Skin of body (tissue), 1 donor: ENCODE measurements at regions not wholly inside any gene's neighbourhood (a gene's known extent, or its start where the extent isn't known, plus 50 kb on each side); places are given as distances from the start of the nearest gene placed in this dataset.
"Not testable (repeated sequence)": the region's sequence is repeated elsewhere in the genome, so short reads cannot be mapped to it uniquely, and the experiment has no call there.

Experiments
- DNase-seq: peaks from one replicate; lab custom pipeline; 2025; lab: John Stamatoyannopoulos, UW

DNA sequence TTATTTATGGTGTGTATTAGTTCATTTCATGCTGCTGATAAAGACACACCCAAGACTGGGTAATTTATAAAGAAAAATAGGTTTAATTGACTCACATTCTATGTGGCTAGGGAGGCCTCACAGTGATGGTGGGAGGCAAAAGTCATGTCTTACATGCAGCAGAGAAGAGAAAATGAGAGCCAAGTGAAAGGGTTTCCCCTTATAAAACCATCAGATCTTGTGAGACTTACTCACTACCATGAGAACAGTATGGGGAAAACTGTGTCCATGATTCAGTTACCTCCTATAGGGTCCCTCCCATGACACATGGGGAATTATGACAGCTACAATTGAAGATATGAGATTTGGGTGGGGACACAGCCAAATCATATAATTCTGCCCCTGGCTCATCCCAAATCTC lies 150.0 kb upstream of the AHI1 start:
- DNase-seq = no peak

DNA sequence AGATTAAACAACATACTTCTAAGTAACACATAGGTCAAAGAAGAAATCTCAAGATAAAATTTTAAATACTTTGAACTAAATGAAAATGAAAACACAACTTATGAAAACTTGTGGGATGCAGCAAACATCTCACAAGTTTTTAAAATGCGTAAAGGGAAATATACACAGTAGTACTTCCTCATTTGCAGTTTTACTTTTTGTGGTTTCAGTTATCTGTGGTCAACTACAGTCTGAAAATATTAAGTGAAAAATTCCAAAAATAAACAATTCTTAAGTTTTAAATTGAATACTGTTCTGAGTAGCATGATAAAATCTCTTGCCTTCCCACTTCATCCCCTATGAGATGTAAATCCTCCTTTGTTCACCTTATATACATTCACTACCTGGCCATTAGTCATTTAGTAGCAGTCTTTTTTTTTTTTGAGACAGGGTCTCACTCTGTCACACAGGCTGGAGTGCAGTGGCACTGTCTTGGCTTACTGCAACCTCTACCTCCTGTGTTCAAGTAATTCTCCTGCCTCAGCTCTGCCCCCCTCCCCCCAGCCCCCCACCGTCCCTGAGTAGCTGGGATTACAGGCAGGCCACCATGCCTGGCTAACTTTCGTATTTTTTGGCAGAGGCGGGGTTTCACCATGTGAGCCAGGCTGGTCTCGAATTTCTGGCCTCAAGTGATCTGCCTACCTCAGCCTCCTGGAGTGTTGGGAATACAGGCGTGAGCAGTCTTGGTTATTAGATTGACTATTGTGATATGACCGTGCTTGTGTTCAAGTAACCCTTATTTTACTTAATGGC lies 154.6 kb upstream of the AHI1 start:
- no peak for DNase-seq

DNA sequence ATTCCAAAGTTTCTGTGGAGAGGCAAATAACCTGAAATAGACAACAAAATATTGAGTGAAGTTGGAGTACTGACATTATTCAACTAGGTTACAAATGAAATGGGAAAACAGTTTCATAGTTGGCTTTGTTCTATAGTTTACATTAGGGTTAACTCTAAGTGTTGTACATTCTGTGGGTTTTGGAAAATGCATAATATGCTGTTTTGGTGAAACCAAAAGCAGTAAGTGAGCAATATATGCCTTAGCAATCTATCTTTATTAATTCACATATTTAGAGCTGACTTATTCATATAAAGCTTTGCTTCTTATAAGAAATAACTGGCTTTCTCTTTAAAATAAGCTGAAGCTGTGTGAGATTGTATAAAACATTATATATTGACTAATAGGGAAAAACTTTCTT lies 157.5 kb upstream of the AHI1 start:
- DNase-seq = no peak

DNA sequence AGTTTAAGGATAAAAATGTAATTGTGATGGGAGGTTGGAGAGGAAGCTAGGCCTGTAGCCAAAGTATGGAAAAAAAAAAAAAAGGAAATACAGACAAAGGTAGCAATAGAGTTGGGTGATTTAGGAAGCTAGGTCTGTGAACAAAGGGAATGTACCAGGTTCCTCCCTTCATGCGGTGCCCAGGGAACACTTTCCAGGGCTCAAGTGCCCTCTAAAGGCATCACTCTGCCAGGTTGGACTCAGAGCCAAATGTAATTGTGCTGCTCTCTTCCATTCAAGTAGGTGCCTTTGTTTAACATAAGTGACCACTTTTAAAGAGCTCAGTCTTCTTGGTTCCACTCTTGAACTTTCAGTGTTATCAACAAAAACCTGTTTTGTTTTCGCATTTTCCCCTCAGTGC lies 159.7 kb upstream of the AHI1 start:
- DNase-seq = no peak

DNA sequence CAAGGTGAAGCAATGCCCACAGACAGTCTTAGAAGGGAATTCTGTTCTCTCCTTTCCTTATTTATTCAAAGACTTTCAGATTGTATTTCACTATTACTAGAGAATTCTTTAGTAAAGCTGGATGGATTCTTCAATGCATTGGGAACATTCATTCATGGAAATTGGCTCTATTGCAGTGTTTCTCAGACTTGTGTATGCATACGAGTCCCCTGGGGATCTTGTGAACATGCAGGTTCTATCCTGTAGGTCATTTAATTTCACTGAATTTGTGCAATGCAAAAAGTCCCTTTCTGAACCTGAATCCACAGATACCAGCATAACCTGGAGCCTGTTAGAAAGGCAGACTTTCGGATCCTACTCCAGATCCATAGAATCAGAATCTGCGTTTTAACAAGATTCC lies 160.9 kb upstream of the AHI1 start:
- no peak for DNase-seq

DNA sequence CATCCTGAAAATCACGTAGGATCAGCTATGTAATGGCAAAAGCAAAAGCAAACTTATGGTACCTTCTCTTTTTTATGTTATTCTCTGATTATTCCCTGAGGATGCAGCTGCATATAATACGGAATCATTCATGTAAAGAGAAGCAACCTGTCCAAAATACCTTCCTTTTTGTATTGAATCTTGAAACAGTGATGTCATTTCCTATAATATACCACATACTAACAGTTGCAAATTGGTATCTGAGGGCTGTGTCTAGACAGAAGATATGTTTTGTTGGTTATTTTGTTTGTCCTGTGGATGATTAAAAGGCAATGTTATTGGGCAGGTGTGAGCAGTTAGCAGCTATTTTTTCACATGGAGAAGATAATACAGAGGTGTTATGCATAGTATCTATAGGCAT lies 161.4 kb upstream of the AHI1 start:
- no peak for DNase-seq

DNA sequence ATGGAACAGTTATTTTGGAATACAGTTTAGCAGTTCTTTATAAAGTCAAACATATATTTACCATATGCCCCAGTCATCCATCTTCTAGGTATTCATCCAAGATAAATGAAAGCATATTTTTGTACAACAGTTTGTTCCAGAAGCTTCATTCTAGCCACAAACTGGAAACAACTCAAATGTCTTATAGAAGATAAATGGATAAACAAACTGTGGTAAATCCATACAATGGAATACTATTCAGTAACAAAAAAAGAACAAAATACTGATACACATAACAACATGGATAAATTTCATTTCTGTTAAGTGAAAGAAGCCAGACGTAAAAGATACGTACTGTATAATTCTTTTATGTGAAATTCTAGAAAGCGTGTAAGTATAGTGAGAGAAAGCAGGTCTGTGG lies 167.0 kb upstream of the AHI1 start:
- DNase-seq = no peak

DNA sequence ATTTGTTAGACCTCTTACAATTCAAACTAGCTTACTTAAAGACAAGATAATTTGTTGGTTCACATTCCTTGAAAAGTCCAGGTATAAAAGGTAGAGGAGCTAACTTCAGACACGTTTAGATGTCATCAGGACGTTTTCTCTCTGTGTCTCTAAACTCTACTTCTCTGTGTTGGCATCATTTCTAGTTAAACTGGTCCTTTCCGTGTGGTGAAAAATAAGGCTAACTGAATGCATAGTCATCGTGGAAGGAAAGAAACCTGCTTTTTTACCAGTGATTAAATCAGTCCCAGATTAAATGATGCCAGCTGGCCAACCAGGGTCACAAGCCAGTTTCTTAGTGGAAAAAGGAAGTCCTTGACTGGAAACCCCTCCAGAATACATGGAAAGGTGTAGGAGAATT lies 168.4 kb upstream of the AHI1 start:
- no peak for DNase-seq

DNA sequence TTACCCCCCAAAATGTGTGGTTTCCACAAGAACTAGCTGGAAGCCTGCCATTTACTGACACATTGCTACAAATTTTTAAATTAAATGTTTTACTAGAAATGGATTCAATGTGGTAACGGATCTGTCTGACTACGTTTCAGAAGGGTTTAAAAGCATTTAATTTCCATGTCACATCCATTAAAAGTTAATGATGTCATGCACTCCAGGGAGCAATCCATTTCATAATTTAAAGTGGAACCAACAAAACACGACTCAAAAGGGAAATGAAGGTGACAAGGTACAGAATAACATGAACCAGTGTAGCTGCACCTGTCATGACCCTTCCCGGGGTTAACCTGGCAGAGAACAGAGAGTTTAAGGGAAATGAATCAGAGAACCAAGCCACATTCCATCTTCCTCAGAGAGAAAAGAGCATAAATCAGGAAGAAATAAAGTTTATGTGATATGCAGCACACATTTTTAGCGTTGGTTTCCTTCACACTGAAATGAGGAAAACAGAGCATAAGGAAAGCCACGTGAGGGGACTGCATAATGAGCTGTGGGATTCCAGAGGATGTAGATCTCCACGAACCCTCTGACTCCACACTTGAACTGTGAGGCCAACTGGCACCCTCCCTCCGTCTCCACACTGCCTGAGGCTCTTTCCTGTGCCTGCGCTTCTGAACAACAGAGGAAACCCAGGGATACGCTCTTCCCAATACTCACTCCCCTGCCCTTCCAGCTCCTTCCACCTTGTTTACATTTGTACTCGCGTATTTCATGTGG lies 170.3 kb upstream of the AHI1 start:
- DNase-seq = peak; percentile 75

DNA sequence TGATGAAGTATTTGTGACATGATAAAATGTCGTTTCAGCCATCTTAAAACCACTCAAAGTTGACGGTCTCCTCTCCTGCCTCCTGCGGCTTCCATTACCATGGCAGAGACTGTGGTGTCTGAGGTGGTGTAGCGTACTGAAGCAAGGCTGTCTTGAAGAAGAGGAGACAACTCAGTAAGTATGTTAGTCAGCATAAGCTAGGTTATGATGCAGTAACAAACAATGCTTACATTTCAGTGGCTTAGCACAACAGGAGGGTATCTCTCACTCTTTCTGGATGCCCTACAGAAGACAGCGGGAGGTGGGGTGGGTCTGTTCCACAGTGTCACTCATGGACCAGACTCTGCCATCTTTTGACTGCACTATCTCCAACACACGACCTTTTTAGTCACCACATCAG lies 174.7 kb upstream of the AHI1 start:
- DNase-seq = no peak

DNA sequence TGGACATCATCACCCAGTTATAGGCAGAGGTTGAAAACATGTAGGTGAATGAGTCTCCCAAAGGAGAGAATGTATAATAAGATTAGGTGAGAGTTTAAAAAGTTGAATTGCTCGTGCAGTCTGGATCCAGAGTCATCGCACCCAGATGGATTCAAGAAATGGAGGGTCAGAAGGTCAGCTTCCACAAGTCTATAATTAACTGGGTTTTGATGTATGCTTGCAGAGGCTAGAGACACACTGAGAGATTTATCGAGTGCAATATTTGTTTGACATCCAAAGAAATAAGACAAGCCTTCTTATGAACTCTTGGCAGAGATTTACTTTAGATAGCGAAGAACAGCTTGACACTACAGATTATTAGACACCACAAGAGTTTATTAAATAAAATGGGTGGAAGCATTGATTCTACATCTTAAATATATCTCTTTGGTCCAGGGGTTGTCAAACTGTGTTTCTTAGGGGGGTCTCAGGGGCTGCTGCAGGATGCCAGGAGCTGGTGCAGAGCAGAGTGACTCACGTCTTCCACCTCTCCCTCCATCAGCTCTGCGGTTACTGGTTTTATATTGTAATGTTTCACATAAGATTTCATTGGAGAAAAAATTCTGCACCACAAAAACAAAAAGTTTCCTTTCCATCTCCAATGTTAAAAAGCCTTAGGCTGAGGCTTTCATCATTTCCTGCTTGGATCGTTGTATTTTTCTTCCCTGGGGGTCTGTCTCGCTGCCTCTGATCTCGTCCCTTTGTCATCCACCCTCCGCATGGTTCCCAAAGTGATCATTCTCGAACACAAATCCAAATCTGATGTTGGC lies 176.2 kb upstream of the AHI1 start:
- peak; percentile 18 for DNase-seq

DNA sequence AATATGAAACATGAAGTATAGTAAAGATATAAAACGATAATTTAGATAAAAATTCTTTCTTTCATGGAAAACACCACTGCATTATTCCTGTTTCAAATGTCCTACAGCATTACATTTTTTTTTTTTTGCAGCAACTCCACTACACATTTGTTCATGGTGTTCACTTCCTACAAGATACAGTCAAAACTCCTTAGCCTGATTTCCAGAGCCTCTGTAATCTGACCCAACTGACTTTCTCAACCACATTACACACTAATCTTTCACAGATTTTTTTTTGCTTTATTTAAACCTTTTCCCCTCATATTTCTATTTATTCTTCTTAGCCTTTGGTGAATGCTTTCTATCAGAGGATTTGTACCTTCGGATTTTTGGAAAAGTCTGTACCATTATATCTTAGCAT lies 176.5 kb upstream of the PDE7B start:
- DNase-seq = no peak

DNA sequence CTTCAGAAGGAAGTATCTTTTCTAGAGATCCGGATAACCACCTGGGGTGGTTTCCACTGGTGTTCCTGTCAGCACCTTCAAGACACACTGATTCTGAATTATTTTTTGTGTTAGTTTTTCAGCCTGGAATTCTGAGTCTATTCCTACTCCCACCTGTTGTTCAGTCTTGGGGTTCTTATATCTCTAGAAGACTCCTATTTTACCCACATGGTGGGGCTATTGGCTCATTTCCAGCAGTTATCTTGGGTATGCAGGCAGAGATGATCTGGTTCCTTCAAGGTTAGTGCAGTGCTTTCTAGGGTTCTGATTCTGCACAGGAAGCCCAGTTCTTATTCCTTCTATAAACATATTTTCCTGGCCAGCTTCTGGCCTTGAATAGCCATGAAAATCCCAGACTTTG lies 175.6 kb upstream of the PDE7B start:
- peak; percentile 9 for DNase-seq

DNA sequence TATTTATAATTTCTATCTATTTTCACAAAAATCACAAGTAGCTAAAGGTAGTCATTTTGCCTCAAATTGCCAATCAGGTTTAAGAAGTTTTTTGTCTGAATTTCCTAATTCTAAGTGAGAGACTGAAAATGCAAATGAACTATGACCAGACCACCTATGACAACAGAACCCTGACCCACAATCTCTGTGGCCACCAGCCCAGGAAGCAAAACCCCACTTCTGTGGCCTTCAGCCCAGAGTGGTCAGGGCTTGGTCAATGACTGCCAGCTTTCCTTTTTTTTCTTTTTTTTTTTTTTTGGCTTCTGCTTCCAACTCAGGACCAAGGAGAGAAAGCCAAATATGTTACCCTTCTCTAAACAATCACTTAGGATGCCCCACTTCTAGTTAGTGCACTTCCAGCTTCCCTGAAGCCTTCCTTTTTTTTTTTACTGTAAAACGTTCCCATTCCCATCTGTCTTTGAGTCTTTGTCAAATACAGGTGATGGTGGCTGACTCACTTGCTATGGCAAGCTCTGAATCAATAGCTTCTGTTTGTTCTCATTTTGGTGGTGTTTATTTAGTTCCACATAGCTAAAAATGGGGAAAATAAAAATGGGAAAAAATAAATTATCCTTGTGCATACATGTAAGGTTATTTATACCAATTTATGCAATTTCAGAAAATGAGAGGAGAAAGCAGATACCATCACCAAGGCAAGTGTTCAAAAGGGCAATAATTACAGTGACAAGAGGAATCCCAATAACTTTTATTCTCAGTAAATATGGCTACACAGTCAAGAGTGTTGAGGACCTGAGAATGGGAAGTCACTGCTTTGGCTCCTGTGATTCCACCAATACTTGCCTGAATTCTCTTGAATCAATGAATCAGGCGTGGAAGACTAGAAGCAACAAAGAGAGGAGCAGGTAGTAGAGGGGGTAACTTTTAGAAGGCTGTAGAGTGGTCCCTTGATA lies 170.3 kb upstream of the PDE7B start:
- no peak for DNase-seq

DNA sequence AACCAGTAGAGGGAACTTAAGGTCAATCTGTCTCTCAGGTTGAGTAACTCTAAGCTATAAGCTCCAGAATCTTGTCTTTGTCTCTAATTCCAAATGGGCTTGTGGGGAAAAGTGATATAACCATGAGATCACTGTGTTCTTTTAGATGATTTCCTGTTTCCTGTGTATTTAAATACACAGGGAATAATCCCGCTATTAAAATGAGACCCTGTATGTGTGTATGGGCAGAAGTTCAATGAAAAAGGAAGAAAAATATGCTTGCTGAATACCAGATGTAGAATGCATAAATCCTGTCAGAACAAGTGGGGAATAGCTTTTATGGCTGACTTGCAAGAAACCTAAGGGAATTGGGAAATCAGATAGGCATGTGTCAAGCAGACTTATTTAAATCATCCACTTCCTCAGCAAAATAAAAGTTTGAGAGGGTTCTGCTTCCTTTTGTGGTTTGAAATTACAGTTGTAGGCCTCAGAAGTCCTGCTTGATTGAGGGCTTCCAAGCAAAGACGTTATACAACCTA lies 164.7 kb upstream of the PDE7B start:
- DNase-seq = peak; percentile 99

DNA sequence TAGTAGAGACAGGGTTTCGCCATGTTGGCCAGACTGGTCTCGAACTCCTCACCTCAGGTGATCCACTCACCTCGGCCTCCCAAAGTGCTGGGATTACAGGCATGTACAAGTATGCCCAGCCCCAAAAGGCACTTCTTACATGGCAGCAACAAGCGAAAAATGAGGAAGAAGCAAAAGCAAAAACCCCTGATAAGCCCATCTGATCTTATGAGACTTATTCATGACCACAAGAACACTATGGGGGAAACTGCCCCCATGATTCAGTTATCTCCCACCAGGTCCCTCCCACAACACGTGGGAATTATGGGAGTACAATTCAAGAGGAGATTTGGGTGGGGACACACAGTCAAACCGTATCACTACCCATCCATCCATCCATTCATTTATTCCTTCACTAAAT lies 163.0 kb upstream of the PDE7B start:
- DNase-seq = not testable (repeated sequence)

DNA sequence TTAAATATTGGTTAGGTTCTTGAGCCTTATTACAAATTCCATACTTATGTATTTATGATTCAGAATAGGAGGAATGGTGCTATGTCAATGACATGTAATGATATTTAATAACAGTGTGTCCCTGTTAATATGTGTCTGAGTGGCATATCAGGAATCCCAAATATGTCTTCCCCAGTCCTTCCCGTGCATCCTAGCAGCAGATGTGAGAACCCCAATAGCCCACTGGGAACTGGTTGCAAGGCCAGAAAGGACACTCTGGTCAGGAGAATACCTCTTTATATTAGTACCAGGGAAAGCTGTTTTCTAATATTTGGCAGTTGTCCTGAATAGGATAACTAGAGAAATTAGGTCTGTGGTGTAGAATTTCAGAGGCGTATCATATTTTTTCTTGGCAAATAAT lies 159.1 kb upstream of the PDE7B start:
- no peak for DNase-seq

DNA sequence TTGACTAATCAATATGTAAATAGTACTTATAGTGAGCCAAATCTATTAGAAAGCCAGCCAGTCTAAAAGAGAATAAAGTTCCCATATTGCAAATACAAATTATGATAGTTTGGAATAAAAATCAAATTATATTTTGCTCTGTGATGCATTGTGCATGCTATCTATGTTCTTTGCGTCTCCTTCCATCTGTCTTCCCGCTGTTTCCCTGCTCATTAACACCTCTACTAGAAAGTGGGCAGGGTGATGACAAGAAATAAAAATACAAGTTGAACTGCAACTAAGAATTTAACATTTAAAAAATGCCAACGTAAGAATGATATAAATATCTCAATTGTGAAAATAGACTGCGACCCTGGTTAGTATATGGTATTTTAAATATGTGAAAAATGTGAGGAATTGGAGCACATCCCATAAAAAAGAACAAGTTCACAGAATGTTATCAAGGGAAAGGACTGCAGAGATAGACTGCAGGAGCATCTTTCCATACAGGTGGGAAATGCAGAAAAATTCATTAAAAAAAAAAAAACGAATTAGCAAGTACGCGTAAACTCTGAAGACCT lies 157.6 kb upstream of the PDE7B start:
- DNase-seq = no peak

DNA sequence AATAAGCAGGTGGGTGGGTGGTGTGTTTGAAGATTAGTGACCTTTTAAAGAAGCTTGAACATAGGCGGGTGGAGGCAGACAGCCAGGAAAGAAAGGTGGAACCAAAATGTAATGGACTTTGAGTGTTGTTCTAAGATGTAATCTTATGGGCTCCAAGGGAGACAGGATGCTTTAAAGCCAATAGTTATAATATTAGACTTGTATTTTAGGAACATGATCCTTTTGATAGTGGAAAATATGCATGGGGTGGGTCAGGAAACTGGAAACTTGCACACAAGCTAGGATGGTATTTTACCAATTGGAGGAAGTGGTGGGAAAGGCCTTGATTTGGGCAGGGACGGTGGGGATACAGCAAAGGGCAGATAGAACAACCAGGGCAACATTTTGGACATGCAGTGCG lies 151.8 kb upstream of the PDE7B start:
- no peak for DNase-seq

DNA sequence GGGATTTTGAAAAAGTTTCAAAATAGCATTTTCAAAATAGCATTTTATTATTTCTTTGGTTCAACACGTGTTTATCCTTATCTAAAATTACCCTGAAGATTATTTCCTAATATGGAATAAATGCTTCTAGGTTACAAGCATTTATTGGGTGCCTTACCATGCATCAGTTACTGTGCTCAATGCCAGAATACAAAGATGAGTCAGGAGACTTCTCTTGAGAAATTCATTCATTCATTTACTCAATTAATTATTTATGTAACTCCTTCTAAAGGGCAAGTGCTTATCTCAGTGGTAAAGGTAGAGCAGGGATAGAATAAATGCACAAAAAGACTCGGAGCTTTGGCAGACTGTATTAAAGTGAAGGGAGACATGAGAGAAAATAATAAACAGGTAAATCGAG lies 150.1 kb upstream of the PDE7B start:
- no peak for DNase-seq

DNA sequence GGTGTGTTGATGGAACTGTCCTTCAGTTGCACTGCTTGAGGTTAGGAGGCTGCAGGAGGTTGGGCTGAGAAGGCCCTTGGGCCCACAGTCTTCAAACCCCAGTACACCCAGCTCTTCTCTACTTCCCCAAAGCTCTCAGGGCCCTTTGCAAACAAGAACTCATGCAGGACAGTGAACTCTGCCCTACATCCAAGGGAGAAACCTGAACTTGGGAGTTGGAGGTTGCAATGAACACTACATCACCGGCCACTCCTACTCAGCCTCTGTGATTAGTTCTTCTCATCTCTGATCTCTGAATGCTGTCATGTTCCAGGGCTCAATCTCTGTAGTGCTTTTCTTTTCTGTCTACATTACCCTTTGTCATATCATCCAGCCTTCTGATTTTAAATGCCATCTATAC lies 148.5 kb upstream of the PDE7B start:
- DNase-seq = no peak
